OCI-LY7 (cell line): ENCODE measurements at regions not wholly inside any gene's neighbourhood (a gene's known extent, or its start where the extent isn't known, plus 50 kb on each side); places are given as distances from the start of the nearest gene placed in this dataset.

Experiments
- EZH2phosphoT487 ChIP-seq: fragments of 200-600 bp; sonication (generic); IDR thresholded peaks from 2 replicates; pipeline ENCODE4 v1.6.1; 2018; ENCODE audit warnings: low read depth, borderline replicate concordance, mild to moderate bottlenecking, mixed run types, antibody characterized with exemption, low read length, moderate library complexity, mixed read lengths
- TF ChIP-seq, protein P1 (sequence below): fragments of 200-600 bp; sonication (generic); conservative IDR thresholded peaks from 2 replicates; pipeline ENCODE4 v1.5.1; 2014; ENCODE audit warnings: mild to moderate bottlenecking, antibody characterized with exemption, low read length, moderate library complexity, mixed read lengths

GRCh38 chrX:66994729-66995128 lies 355.9 kb upstream of the EDA2R start:
- TF ChIP-seq, protein P1, sequence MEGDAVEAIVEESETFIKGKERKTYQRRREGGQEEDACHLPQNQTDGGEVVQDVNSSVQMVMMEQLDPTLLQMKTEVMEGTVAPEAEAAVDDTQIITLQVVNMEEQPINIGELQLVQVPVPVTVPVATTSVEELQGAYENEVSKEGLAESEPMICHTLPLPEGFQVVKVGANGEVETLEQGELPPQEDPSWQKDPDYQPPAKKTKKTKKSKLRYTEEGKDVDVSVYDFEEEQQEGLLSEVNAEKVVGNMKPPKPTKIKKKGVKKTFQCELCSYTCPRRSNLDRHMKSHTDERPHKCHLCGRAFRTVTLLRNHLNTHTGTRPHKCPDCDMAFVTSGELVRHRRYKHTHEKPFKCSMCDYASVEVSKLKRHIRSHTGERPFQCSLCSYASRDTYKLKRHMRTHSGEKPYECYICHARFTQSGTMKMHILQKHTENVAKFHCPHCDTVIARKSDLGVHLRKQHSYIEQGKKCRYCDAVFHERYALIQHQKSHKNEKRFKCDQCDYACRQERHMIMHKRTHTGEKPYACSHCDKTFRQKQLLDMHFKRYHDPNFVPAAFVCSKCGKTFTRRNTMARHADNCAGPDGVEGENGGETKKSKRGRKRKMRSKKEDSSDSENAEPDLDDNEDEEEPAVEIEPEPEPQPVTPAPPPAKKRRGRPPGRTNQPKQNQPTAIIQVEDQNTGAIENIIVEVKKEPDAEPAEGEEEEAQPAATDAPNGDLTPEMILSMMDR: no peak
- TF ChIP-seq EZH2phosphoT487: no peak
